C4-2B (cell line): ENCODE measurements at regions not wholly inside any gene's neighbourhood (a gene's known extent, or its start where the extent isn't known, plus 50 kb on each side); places are given as distances from the start of the nearest gene placed in this dataset.

Source experiments
- ZFX ChIP-seq: fragments of 450-650 bp; IDR thresholded peaks from 2 replicates; pipeline ENCODE4 v1.6.1; 2017
- TF ChIP-seq, protein P1 (sequence below): fragments of 450-650 bp; conservative IDR thresholded peaks from 2 replicates; pipeline ENCODE4 v1.5.1; 2017; ENCODE audit warnings: mild to moderate bottlenecking

DNA sequence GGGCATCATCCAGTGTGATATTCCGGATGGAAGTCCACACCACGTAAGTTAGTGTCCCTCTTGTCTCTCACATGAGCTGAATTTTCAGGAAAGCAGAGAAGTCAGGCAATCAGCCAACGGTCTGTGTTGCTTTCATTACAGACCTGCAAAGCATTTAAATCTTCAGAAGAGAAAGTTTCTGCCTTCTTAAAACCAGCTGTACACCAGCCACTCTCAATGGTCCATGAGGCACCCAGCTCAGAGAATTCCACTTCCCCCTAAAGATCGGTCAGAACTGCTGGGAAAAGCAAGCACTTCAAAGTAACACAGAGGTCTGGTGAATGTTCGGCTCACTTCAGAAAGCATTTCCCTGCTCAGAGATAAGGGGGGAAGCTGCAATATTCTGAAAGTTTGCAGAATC, 903.7 kb downstream of the EPHA3 start:
- TF ChIP-seq, protein P1, sequence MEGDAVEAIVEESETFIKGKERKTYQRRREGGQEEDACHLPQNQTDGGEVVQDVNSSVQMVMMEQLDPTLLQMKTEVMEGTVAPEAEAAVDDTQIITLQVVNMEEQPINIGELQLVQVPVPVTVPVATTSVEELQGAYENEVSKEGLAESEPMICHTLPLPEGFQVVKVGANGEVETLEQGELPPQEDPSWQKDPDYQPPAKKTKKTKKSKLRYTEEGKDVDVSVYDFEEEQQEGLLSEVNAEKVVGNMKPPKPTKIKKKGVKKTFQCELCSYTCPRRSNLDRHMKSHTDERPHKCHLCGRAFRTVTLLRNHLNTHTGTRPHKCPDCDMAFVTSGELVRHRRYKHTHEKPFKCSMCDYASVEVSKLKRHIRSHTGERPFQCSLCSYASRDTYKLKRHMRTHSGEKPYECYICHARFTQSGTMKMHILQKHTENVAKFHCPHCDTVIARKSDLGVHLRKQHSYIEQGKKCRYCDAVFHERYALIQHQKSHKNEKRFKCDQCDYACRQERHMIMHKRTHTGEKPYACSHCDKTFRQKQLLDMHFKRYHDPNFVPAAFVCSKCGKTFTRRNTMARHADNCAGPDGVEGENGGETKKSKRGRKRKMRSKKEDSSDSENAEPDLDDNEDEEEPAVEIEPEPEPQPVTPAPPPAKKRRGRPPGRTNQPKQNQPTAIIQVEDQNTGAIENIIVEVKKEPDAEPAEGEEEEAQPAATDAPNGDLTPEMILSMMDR = no peak
- TF ChIP-seq ZFX = no peak
